ENCODE measurements at regions not wholly inside any gene's neighbourhood (a gene's known extent, or its start where the extent isn't known, plus 50 kb on each side); places are given as distances from the start of the nearest gene placed in this dataset.

GRCh38 chr2:220174826-220175225, 547.4 kb downstream of the SLC4A3 start:
- no peaks in the 10 kb centered on the region for H3K9me2 ChIP-seq (replicated peaks; ENCODE audit: low read depth, low read length)
- no peak overlapping the region for H3K4me2 ChIP-seq (ENCODE audit: low read depth, low read length, poor library complexity, severe bottlenecking)
- no peak overlapping the region for H2AFZ ChIP-seq (ENCODE audit: low read length)
- H3K36me3 ChIP-seq (ENCODE audit: insufficient read depth, low read length): no peaks in the 10 kb centered on the region
- TF ChIP-seq EZH2phosphoT487 (IDR thresholded peaks at IDR 0.05; ENCODE audit: borderline replicate concordance) (no peak), CTCF (conservative IDR thresholded peaks at IDR 0.05; ENCODE audit: low read length) (no peak)
- H3K27me3 ChIP-seq (ENCODE audit: insufficient read depth, low read length, poor library complexity, severe bottlenecking): no peaks in the 10 kb centered on the region
- no peak overlapping the region for H3K4me3 ChIP-seq (ENCODE audit: low read length, poor library complexity, severe bottlenecking)
- no peak overlapping the region for H3K9ac ChIP-seq (ENCODE audit: low read depth, low read length, poor library complexity, severe bottlenecking)
- H3K79me2 ChIP-seq (ENCODE audit: insufficient read depth, low read length): no peaks in the 10 kb centered on the region
- no peaks in the 10 kb centered on the region for H3F3A ChIP-seq (ENCODE audit: low read depth)
- no peaks in the 10 kb centered on the region for H3K9me3 ChIP-seq (ENCODE audit: insufficient read depth, low read depth, low read length)
- H3K4me1 ChIP-seq (ENCODE audit: insufficient read depth, low read length, poor library complexity, severe bottlenecking): no peaks in the 10 kb centered on the region
- no peaks in the 10 kb centered on the region for H4K20me1 ChIP-seq (ENCODE audit: insufficient read depth, low read length, poor library complexity, severe bottlenecking)

DNA sequence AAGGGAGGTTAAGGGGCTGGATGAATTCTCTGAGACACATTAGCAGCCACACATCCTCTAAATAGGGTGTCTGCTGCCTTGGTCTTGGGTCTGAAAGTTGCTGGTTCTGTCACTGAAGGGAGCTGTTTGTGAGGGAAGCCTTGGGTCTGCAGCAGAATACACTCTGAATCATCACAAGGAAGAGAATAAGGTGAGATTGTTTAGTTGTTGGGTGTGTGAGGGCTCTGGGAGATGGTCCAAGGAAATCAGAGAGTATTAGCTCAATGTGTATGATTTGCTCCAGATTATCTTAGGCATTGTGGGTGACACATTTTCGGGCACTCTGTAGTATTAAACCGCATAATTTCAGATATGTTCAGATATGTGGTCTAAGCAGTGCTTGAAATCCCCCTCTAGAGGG, 548.5 kb downstream of the SLC4A3 start:
- H3K4me2 ChIP-seq (ENCODE audit: low read depth, low read length, poor library complexity, severe bottlenecking): no peak overlapping the region
- H3K9ac ChIP-seq (ENCODE audit: low read depth, low read length, poor library complexity, severe bottlenecking): no peak overlapping the region
- no peaks in the 10 kb centered on the region for H3F3A ChIP-seq (ENCODE audit: low read depth)
- TF ChIP-seq CTCF (conservative IDR thresholded peaks at IDR 0.05; ENCODE audit: low read length): no peak
- TF ChIP-seq EZH2phosphoT487 (IDR thresholded peaks at IDR 0.05; ENCODE audit: borderline replicate concordance): no peak
- H3K36me3 ChIP-seq (ENCODE audit: insufficient read depth, low read length): no peaks in the 10 kb centered on the region
- H3K79me2 ChIP-seq (ENCODE audit: insufficient read depth, low read length): no peaks in the 10 kb centered on the region
- H3K9me3 ChIP-seq (ENCODE audit: insufficient read depth, low read depth, low read length): no peaks in the 10 kb centered on the region
- no peaks in the 10 kb centered on the region for H3K9me2 ChIP-seq (replicated peaks; ENCODE audit: low read depth, low read length)
- H3K27me3 ChIP-seq (ENCODE audit: insufficient read depth, low read length, poor library complexity, severe bottlenecking): no peaks in the 10 kb centered on the region
- no peaks in the 10 kb centered on the region for H3K4me1 ChIP-seq (ENCODE audit: insufficient read depth, low read length, poor library complexity, severe bottlenecking)
- no peaks in the 10 kb centered on the region for H4K20me1 ChIP-seq (ENCODE audit: insufficient read depth, low read length, poor library complexity, severe bottlenecking)
- no peak overlapping the region for H3K4me3 ChIP-seq (ENCODE audit: low read length, poor library complexity, severe bottlenecking)
- H2AFZ ChIP-seq (ENCODE audit: low read length): no peak overlapping the region

- no peak overlapping the region for H2AFZ ChIP-seq (ENCODE audit: low read length)
- H3K4me3 ChIP-seq (ENCODE audit: low read length, poor library complexity, severe bottlenecking): no peak overlapping the region
- H3K9me3 ChIP-seq (ENCODE audit: insufficient read depth, low read depth, low read length): no peaks in the 10 kb centered on the region
- H3K36me3 ChIP-seq (ENCODE audit: insufficient read depth, low read length): no peaks in the 10 kb centered on the region
- no peaks in the 10 kb centered on the region for H3K9me2 ChIP-seq (replicated peaks; ENCODE audit: low read depth, low read length)
- no peaks in the 10 kb centered on the region for H3K4me1 ChIP-seq (ENCODE audit: insufficient read depth, low read length, poor library complexity, severe bottlenecking)
- TF ChIP-seq CTCF (conservative IDR thresholded peaks at IDR 0.05; ENCODE audit: low read length): no peak
- H3K27me3 ChIP-seq (ENCODE audit: insufficient read depth, low read length, poor library complexity, severe bottlenecking): no peaks in the 10 kb centered on the region
- no peaks in the 10 kb centered on the region for H3F3A ChIP-seq (ENCODE audit: low read depth)
- no peaks in the 10 kb centered on the region for H3K79me2 ChIP-seq (ENCODE audit: insufficient read depth, low read length)
- no peaks in the 10 kb centered on the region for H4K20me1 ChIP-seq (ENCODE audit: insufficient read depth, low read length, poor library complexity, severe bottlenecking)
- no peak overlapping the region for H3K4me2 ChIP-seq (ENCODE audit: low read depth, low read length, poor library complexity, severe bottlenecking)
- H3K9ac ChIP-seq (ENCODE audit: low read depth, low read length, poor library complexity, severe bottlenecking): no peak overlapping the region
Measured at GRCh38 chr2:220178991-220179695, 551.7 kb downstream of the SLC4A3 start.

Data from Loucy (cell line).